ENCODE measurements at regions not wholly inside any gene's neighbourhood (a gene's known extent, or its start where the extent isn't known, plus 50 kb on each side); places are given as distances from the start of the nearest gene placed in this dataset.

GRCh38 chr4:35934320-35934981 lies 309.9 kb downstream of the ARAP2 start:
- no peak overlapping the region for H3K27ac ChIP-seq

GRCh38 chr4:35938936-35939335 lies 305.4 kb downstream of the ARAP2 start:
- TF ChIP-seq ZFX (IDR thresholded peaks at IDR 0.05; ENCODE audit: borderline replicate concordance) (no peak), CTCF (IDR thresholded peaks at IDR 0.05) (no peak)
- no peak overlapping the region for H3K27ac ChIP-seq

More at GRCh38 chr4:35934320-35934981, 309.9 kb downstream of the ARAP2 start:
- peak; percentile 78 for TF ChIP-seq CTCF (IDR thresholded peaks at IDR 0.05)
- TF ChIP-seq ZFX (IDR thresholded peaks at IDR 0.05; ENCODE audit: borderline replicate concordance), result no peak

GRCh38 chr4:35939751-35940150 lies 304.6 kb downstream of the ARAP2 start:
- H3K27ac ChIP-seq, result no peak overlapping the region
- TF ChIP-seq CTCF (IDR thresholded peaks at IDR 0.05) (no peak), ZFX (IDR thresholded peaks at IDR 0.05; ENCODE audit: borderline replicate concordance) (no peak)

- TF ChIP-seq CTCF (IDR thresholded peaks at IDR 0.05), result no peak
- TF ChIP-seq ZFX (IDR thresholded peaks at IDR 0.05; ENCODE audit: borderline replicate concordance), result no peak
Observed at GRCh38 chr4:35942092-35942491, 302.2 kb downstream of the ARAP2 start.

GRCh38 chr4:35943606-35944005 lies 300.7 kb downstream of the ARAP2 start:
- TF ChIP-seq CTCF (IDR thresholded peaks at IDR 0.05) (no peak), ZFX (IDR thresholded peaks at IDR 0.05; ENCODE audit: borderline replicate concordance) (no peak)
- H3K27ac ChIP-seq, result no peak overlapping the region

More at GRCh38 chr4:35942092-35942491, 302.2 kb downstream of the ARAP2 start:
- H3K27ac ChIP-seq, result no peak overlapping the region

GRCh38 chr4:35948171-35948570 lies 296.1 kb downstream of the ARAP2 start:
- H3K27ac ChIP-seq, result no peak overlapping the region
- TF ChIP-seq CTCF (IDR thresholded peaks at IDR 0.05) (no peak), ZFX (IDR thresholded peaks at IDR 0.05; ENCODE audit: borderline replicate concordance) (no peak)

- H3K27ac ChIP-seq, result no peak overlapping the region
- TF ChIP-seq ZFX (IDR thresholded peaks at IDR 0.05; ENCODE audit: borderline replicate concordance) (no peak), CTCF (IDR thresholded peaks at IDR 0.05) (no peak)
Observed at GRCh38 chr4:35950442-35950841, 293.9 kb downstream of the ARAP2 start.

All from 22Rv1 (cell line).